HG02610 (cell line): ENCODE measurements at regions not wholly inside any gene's neighbourhood (a gene's known extent, or its start where the extent isn't known, plus 50 kb on each side); places are given as distances from the start of the nearest gene placed in this dataset.
"Not testable (repeated sequence)": the region's sequence is repeated elsewhere in the genome, so short reads cannot be mapped to it uniquely, and the experiment has no call there.

Experiments used
- ATAC-seq: cut with Tn5 transposase; IDR thresholded peaks from one replicate; pipeline ENCODE4 v1.9.1; 2021; ENCODE audit warnings: mild to moderate bottlenecking, moderate library complexity; ENCODE audit not compliant: unreplicated experiment

GRCh38 chr4:42824278-42824977 lies 68.1 kb upstream of the GRXCR1 start:
- ATAC-seq, result no peak

- ATAC-seq, result no peak
Measured at GRCh38 chr4:42821230-42821629, 71.3 kb upstream of the GRXCR1 start.

- no peak for ATAC-seq
Measured at GRCh38 chr4:42819863-42820514, 72.5 kb upstream of the GRXCR1 start.

GRCh38 chr4:42817913-42818312 lies 74.6 kb upstream of the GRXCR1 start:
- no peak for ATAC-seq

- peak; percentile 14 for ATAC-seq
Measured at GRCh38 chr4:42816880-42817400, 75.6 kb upstream of the GRXCR1 start.

- no peak for ATAC-seq
Measured at GRCh38 chr4:42816189-42816879, 76.2 kb upstream of the GRXCR1 start.

- ATAC-seq, result no peak
Measured at GRCh38 chr4:42809419-42810084, 83.0 kb upstream of the GRXCR1 start.

- ATAC-seq, result no peak
Measured at GRCh38 chr4:42806303-42806835, 86.1 kb upstream of the GRXCR1 start.

GRCh38 chr4:42789041-42789567 lies 103.4 kb upstream of the GRXCR1 start:
- peak; percentile 65 for ATAC-seq

- ATAC-seq, result no peak
Measured at GRCh38 chr4:42787079-42787463, 105.4 kb upstream of the GRXCR1 start.

GRCh38 chr4:42786350-42787078 lies 106.0 kb upstream of the GRXCR1 start:
- ATAC-seq, result no peak

- no peak for ATAC-seq
Measured at GRCh38 chr4:42785817-42786216, 106.7 kb upstream of the GRXCR1 start.

GRCh38 chr4:42781315-42781714 lies 111.2 kb upstream of the GRXCR1 start:
- no peak for ATAC-seq

GRCh38 chr4:42778349-42778748 lies 114.2 kb upstream of the GRXCR1 start:
- ATAC-seq, result no peak

- ATAC-seq, result no peak
Measured at GRCh38 chr4:42768125-42768748, 111.3 kb upstream of the ATP8A1 start.

GRCh38 chr4:42767669-42768068 lies 110.8 kb upstream of the ATP8A1 start:
- ATAC-seq, result no peak

GRCh38 chr4:42761804-42762203 lies 104.9 kb upstream of the ATP8A1 start:
- ATAC-seq, result no peak

GRCh38 chr4:42754965-42755364 lies 98.1 kb upstream of the ATP8A1 start:
- ATAC-seq, result not testable (repeated sequence)

GRCh38 chr4:42751587-42751986 lies 94.7 kb upstream of the ATP8A1 start:
- no peak for ATAC-seq

- ATAC-seq, result no peak
Measured at GRCh38 chr4:42750856-42751255, 94.0 kb upstream of the ATP8A1 start.
